ENCODE measurements at regions not wholly inside any gene's neighbourhood (a gene's known extent, or its start where the extent isn't known, plus 50 kb on each side); places are given as distances from the start of the nearest gene placed in this dataset.

GRCh38 chr11:26248661-26249060, 83.3 kb upstream of the ANO3 start:
- DNase-seq (ENCODE audit: low spot score): no peak
- no peak for TF ChIP-seq CTCF (IDR thresholded peaks at IDR 0.05)
- H3K4me3 ChIP-seq: no peak overlapping the region
- no peak overlapping the region for H3K27ac ChIP-seq

GRCh38 chr11:26254378-26254777, 77.6 kb upstream of the ANO3 start:
- no peak overlapping the region for H3K27ac ChIP-seq
- H3K4me3 ChIP-seq: no peak overlapping the region
- no peak for DNase-seq (ENCODE audit: low spot score)
- no peak for TF ChIP-seq CTCF (IDR thresholded peaks at IDR 0.05)

GRCh38 chr11:26263769-26264168, 68.2 kb upstream of the ANO3 start:
- no peak overlapping the region for H3K4me3 ChIP-seq
- TF ChIP-seq CTCF (IDR thresholded peaks at IDR 0.05): no peak
- no peak for DNase-seq (ENCODE audit: low spot score)
- H3K27ac ChIP-seq: no peak overlapping the region

- no peak overlapping the region for H3K4me3 ChIP-seq
- H3K27ac ChIP-seq: no peak overlapping the region
- no peak for TF ChIP-seq CTCF (IDR thresholded peaks at IDR 0.05)
- no peak for DNase-seq (ENCODE audit: low spot score)
Measured at GRCh38 chr11:26264266-26264665, 67.7 kb upstream of the ANO3 start.

GRCh38 chr11:26268980-26269660, 62.8 kb upstream of the ANO3 start:
- no peak for DNase-seq (ENCODE audit: low spot score)
- no peak for TF ChIP-seq CTCF (IDR thresholded peaks at IDR 0.05)
- Histone ChIP-seq H3K4me3 (no peak overlapping the region), H3K27ac (no peak overlapping the region)

GRCh38 chr11:26271666-26272065, 60.3 kb upstream of the ANO3 start:
- no peak for DNase-seq (ENCODE audit: low spot score)
- H3K4me3 ChIP-seq: no peak overlapping the region
- no peak for TF ChIP-seq CTCF (IDR thresholded peaks at IDR 0.05)
- no peak overlapping the region for H3K27ac ChIP-seq

- Histone ChIP-seq H3K27ac (no peak overlapping the region), H3K4me3 (no peak overlapping the region)
- no peak for DNase-seq (ENCODE audit: low spot score)
- TF ChIP-seq CTCF (IDR thresholded peaks at IDR 0.05): peak; percentile 90
Measured at GRCh38 chr11:26276798-26277424, 55.0 kb upstream of the ANO3 start.
